SK-N-MC (cell line): ENCODE measurements at regions not wholly inside any gene's neighbourhood (a gene's known extent, or its start where the extent isn't known, plus 50 kb on each side); places are given as distances from the start of the nearest gene placed in this dataset.

Experiments used
- EZH2 ChIP-seq: fragments of 200-600 bp; sonication (generic); IDR thresholded peaks from one replicate; pipeline ENCODE4 v1.6.1; 2017; ENCODE audit warnings: antibody characterized with exemption
- FOXP2 ChIP-seq: optimal IDR thresholded peaks from 2 replicates; pipeline ENCODE3; 2011; ENCODE audit warnings: mild to moderate bottlenecking, moderate library complexity; ENCODE audit not compliant: insufficient read depth; ENCODE audit errors: extremely low read length, control extremely low read depth
- POLR2AphosphoS5 ChIP-seq: IDR thresholded peaks from 2 replicates; pipeline ENCODE4 v1.6.1; 2012; ENCODE audit warnings: mild to moderate bottlenecking, low read depth, low read length, borderline replicate concordance

DNA sequence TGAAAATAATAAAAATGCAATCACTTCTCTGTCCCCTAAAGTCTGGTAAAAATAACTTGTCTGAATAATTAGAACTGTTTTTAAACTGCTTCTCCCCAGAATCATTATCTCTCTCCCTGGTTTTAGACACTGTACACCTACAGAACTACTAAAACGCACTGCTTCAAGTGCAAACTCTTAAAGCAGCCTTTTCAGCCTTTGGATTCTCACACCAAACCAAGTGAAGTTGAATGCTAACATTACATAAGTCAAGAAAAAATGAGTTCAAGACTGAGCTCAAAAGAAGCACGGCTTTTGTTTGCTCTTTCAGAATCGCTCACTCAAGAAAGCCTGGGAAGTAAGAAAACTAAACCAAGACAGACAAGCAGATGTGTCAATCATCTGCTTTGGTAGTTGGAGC, 188.8 kb downstream of the LSM5 start:
- TF ChIP-seq POLR2AphosphoS5 = no peak
- TF ChIP-seq EZH2 = no peak
- no peak for TF ChIP-seq FOXP2
